Fibroblast of villous mesenchyme (primary cell): ENCODE measurements at regions not wholly inside any gene's neighbourhood (a gene's known extent, or its start where the extent isn't known, plus 50 kb on each side); places are given as distances from the start of the nearest gene placed in this dataset.
"Not testable (repeated sequence)": the region's sequence is repeated elsewhere in the genome, so short reads cannot be mapped to it uniquely, and the experiment has no call there.

Experiments used
- DNase-seq: peaks from one replicate; pipeline ENCODE4 v3.0.0-alpha.2; 2010; ENCODE audit warnings: low read depth
- H3K4me3 ChIP-seq: 2 replicates; pipeline ENCODE4 v1.5.1; 2011; ENCODE audit warnings: low read depth, mild to moderate bottlenecking, low read length
- CTCF ChIP-seq: IDR thresholded peaks from 2 replicates; pipeline ENCODE4 v1.5.1; 2012; ENCODE audit warnings: low read depth, mild to moderate bottlenecking, low read length; ENCODE audit not compliant: insufficient read depth

DNA sequence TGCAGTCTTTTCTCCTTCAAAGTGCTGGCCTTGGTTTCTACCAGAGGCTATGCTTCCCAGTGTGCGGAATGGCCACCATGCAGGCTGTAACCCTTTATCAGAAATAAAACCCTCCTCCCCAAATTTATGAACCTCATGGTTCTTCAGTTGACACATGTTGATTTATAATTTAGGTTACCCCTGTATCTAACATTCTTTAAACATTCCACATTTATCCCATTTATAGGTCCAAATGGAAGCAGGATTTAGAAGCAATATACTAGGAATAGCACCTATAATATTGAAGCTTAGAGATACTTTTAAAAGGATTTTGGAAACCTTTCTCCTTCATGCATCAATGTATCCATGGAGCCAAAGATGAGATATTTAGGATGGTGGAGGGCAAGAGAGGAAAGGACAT lies 438.8 kb upstream of the C16orf82 start:
- no peak overlapping the region for H3K4me3 ChIP-seq
- no peak for DNase-seq
- no peak for TF ChIP-seq CTCF

GRCh38 chr16:26631365-26631764 lies 435.4 kb upstream of the C16orf82 start:
- not testable (repeated sequence) for H3K4me3 ChIP-seq, DNase-seq

- no peak overlapping the region for H3K4me3 ChIP-seq
- TF ChIP-seq CTCF: no peak
Observed at GRCh38 chr16:26642047-26642664, 424.6 kb upstream of the C16orf82 start.

DNA sequence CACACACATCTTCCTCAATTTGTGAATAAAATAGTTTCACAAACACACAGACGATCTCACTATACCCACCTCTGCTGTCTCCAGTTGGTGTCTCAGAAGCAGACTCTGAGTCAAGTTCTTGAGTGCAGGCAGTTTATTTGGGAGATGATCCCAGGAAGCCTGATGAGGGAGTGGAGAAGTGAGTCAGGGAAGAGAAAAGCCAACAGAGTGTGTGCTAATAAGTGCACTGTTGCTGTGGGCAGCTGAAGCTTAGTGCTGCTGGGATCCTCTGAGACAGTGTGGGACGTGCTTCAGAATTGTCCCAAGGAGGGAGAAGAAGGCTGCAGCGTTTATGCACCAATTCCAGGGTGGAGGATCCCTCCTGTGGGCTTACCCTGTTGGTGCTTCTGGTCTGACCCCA lies 423.2 kb upstream of the C16orf82 start:
- TF ChIP-seq CTCF: no peak
- H3K4me3 ChIP-seq: no peak overlapping the region
- DNase-seq: no peak

More at GRCh38 chr16:26642047-26642664, 424.6 kb upstream of the C16orf82 start:
- DNase-seq: no peak

GRCh38 chr16:26644912-26645543 lies 421.7 kb upstream of the C16orf82 start:
- H3K4me3 ChIP-seq: no peak overlapping the region
- TF ChIP-seq CTCF: no peak
- no peak for DNase-seq

DNA sequence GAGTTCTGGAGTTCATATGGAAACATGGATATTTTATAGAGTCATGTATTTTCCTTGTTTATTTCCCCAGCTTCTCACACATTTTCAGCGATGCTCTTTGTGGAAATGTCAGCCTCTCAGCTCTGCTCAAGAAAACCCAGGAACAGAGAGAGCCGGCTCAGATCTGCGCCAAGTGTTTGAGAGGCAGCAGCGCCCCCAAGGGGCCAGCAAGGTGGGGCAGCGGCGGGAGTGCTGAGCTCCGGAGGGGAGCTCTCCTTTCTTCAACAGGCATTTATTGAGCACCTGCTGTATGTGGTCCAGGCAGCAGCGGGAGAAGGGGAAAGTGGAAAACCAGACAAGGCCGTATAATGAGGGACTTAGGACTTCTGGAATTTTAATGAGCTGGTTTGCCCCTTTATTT lies 421.1 kb upstream of the C16orf82 start:
- no peak for DNase-seq
- H3K4me3 ChIP-seq: no peak overlapping the region
- no peak for TF ChIP-seq CTCF

GRCh38 chr16:26647870-26648269 lies 418.9 kb upstream of the C16orf82 start:
- no peak overlapping the region for H3K4me3 ChIP-seq
- no peak for TF ChIP-seq CTCF
- DNase-seq: no peak
